MM.1S (cell line): ENCODE measurements at regions not wholly inside any gene's neighbourhood (a gene's known extent, or its start where the extent isn't known, plus 50 kb on each side); places are given as distances from the start of the nearest gene placed in this dataset.
"Not testable (repeated sequence)": the region's sequence is repeated elsewhere in the genome, so short reads cannot be mapped to it uniquely, and the experiment has no call there.

Experiments
- DNase-seq: peaks from one replicate; pipeline ENCODE4 v3.0.0-alpha.2; 2015
- H2AFZ ChIP-seq: fragments of 300-600 bp; sonication (generic); 2 replicates; pipeline ENCODE4 v1.6.0; 2016; ENCODE audit warnings: antibody characterized with exemption, low read length
- H3F3A ChIP-seq: fragments of 300-600 bp; sonication (generic); 2 replicates; pipeline ENCODE4 v1.6.1; 2016; ENCODE audit warnings: mild to moderate bottlenecking, antibody characterized with exemption, low read length, moderate library complexity, mixed read lengths; ENCODE audit not compliant: insufficient read depth
- H3K27ac ChIP-seq: fragments of 300-600 bp; sonication (generic); 2 replicates; pipeline ENCODE4 v1.5.1; 2016; ENCODE audit warnings: mild to moderate bottlenecking, low read length
- H3K27me3 ChIP-seq: fragments of 300-600 bp; sonication (generic); replicated peaks from 2 replicates; pipeline ENCODE4 v1.6.0; 2016; ENCODE audit warnings: low read length; ENCODE audit not compliant: insufficient read depth
- H3K36me3 ChIP-seq: fragments of 300-600 bp; sonication (generic); replicated peaks from 2 replicates; pipeline ENCODE4 v1.6.1; 2016; ENCODE audit warnings: mild to moderate bottlenecking, low read length, mixed read lengths; ENCODE audit not compliant: insufficient read depth
- H3K4me1 ChIP-seq: fragments of 300-600 bp; sonication (generic); 2 replicates; pipeline ENCODE4 v1.6.1; 2016; ENCODE audit warnings: low read length, mixed read lengths
- H3K4me2 ChIP-seq: fragments of 300-600 bp; sonication (generic); 2 replicates; pipeline ENCODE4 v1.6.0; 2016; ENCODE audit warnings: low read depth, low read length
- H3K4me3 ChIP-seq: fragments of 300-600 bp; sonication (generic); 2 replicates; pipeline ENCODE4 v1.5.1; 2016; ENCODE audit warnings: low read length, mixed read lengths
- H3K79me2 ChIP-seq: fragments of 300-600 bp; sonication (generic); 2 replicates; pipeline ENCODE4 v1.6.1; 2016; ENCODE audit warnings: mixed run types, low read length, mixed read lengths
- H3K9ac ChIP-seq: fragments of 300-600 bp; sonication (generic); 2 replicates; pipeline ENCODE4 v1.6.1; 2016; ENCODE audit warnings: low read length, mixed read lengths
- H3K9me2 ChIP-seq: fragments of 300-600 bp; sonication (generic); replicated peaks from 2 replicates; pipeline ENCODE4 v1.6.1; 2016; ENCODE audit warnings: mild to moderate bottlenecking, low read length, mixed read lengths; ENCODE audit not compliant: insufficient read depth
- H3K9me3 ChIP-seq: fragments of 300-600 bp; sonication (generic); replicated peaks from 2 replicates; pipeline ENCODE4 v1.6.1; 2016; ENCODE audit warnings: mild to moderate bottlenecking, low read length, mixed read lengths; ENCODE audit not compliant: insufficient read depth
- H4K20me1 ChIP-seq: fragments of 300-600 bp; sonication (generic); 2 replicates; pipeline ENCODE4 v1.6.1; 2016; ENCODE audit warnings: mild to moderate bottlenecking, low read length, moderate library complexity, mixed read lengths; ENCODE audit not compliant: insufficient read depth
- EZH2 ChIP-seq: fragments of 300-600 bp; sonication (generic); optimal IDR thresholded peaks from 2 replicates; pipeline ENCODE3; 2017; ENCODE audit warnings: low read depth, mild to moderate bottlenecking, antibody characterized with exemption, low read length, mixed read lengths
- EZH2phosphoT487 ChIP-seq: fragments of 300-600 bp; sonication (generic); IDR thresholded peaks from 2 replicates; pipeline ENCODE4 v1.6.1; 2018; ENCODE audit warnings: antibody characterized with exemption, low read length
- TF ChIP-seq, protein P1 (sequence below): fragments of 300-600 bp; sonication (generic); IDR thresholded peaks from 2 replicates; pipeline ENCODE4 v1.5.1; 2016; ENCODE audit warnings: antibody characterized with exemption, low read length, mixed read lengths

DNA sequence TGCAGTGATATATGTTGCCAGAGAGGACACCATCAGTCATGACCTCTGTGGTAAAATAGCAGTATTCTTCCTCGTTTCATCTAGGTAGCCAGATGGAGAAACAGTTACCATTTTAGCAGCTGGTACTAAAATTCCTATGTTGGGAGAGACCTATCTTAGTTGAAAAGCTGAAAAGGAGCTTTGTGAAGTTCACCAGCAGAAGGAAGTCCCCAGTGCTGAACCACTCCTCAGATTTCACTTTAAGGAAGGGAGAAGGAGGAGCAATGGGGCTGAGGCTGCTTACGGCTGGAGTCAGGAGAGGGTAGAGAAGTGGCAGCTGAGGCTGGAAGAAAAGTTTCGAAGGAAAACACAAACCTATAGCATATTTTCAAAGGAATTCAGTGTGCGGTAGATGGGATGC lies 103.7 kb downstream of the ATXN3L start:
- Histone ChIP-seq H3K36me3 (no peaks in the 10 kb centered on the region), H3K9ac (no peak overlapping the region), H2AFZ (no peak overlapping the region), H3F3A (no peaks in the 10 kb centered on the region), H3K27ac (no peak overlapping the region), H3K9me3 (no peaks in the 10 kb centered on the region), H3K79me2 (no peaks in the 10 kb centered on the region), H3K9me2 (no peaks in the 10 kb centered on the region), H3K4me3 (no peak overlapping the region), H4K20me1 (no peaks in the 10 kb centered on the region), H3K4me2 (no peak overlapping the region), H3K4me1 (no peaks in the 10 kb centered on the region), H3K27me3 (no peaks in the 10 kb centered on the region)
- TF ChIP-seq, protein P1, sequence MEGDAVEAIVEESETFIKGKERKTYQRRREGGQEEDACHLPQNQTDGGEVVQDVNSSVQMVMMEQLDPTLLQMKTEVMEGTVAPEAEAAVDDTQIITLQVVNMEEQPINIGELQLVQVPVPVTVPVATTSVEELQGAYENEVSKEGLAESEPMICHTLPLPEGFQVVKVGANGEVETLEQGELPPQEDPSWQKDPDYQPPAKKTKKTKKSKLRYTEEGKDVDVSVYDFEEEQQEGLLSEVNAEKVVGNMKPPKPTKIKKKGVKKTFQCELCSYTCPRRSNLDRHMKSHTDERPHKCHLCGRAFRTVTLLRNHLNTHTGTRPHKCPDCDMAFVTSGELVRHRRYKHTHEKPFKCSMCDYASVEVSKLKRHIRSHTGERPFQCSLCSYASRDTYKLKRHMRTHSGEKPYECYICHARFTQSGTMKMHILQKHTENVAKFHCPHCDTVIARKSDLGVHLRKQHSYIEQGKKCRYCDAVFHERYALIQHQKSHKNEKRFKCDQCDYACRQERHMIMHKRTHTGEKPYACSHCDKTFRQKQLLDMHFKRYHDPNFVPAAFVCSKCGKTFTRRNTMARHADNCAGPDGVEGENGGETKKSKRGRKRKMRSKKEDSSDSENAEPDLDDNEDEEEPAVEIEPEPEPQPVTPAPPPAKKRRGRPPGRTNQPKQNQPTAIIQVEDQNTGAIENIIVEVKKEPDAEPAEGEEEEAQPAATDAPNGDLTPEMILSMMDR, result no peak
- no peak for TF ChIP-seq EZH2phosphoT487
- no peak for TF ChIP-seq EZH2
- DNase-seq, result no peak

DNA sequence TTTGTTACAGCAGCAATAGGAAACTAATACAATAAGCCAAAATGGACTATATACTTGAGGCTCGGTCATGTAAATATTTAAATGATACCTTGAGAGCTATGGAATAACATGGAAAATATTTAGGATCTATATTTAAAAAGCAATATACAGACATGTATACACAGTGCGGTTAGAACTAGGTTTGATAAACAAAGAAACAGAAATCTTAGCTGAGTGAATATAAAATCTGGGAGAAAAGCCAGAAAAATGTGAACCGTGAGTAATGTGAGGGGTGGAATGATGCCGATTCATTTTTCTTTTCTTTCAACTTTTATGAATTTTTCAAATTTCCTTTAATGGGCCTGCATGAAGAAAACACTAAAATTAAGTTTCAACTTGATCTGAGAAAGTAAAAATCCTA lies 104.1 kb downstream of the ATXN3L start:
- Histone ChIP-seq H3K79me2 (no peaks in the 10 kb centered on the region), H3K9me3 (no peaks in the 10 kb centered on the region), H3K9ac (no peak overlapping the region), H3K4me3 (no peak overlapping the region), H2AFZ (no peak overlapping the region), H3K27ac (no peak overlapping the region), H3K4me1 (no peaks in the 10 kb centered on the region), H3K27me3 (no peaks in the 10 kb centered on the region), H3K9me2 (no peaks in the 10 kb centered on the region), H4K20me1 (no peaks in the 10 kb centered on the region), H3F3A (no peaks in the 10 kb centered on the region), H3K4me2 (no peak overlapping the region), H3K36me3 (no peaks in the 10 kb centered on the region)
- DNase-seq, result no peak
- TF ChIP-seq, protein P1, result no peak
- no peak for TF ChIP-seq EZH2
- TF ChIP-seq EZH2phosphoT487, result no peak

DNA sequence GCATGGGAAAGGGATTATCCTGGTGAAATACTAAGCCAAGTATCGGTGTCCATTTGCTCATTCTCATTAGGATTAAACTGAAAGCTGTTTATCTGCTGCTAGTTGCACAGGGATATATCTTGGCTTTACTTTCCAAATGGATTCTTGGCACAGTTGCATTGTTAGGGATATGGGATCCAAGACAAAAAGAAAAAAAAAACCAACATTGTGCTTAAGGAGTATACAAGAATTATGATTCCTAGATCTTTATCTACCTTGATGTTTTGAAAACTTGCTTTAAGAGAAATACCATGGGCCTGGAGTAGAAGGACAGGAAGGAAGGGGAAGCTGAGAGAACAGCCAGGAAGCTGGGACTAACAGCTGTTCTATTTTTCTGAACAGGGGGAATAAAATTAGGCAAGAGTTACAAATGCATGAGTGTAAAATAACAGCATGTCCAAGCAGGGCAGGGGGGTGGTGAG lies 107.6 kb downstream of the ATXN3L start:
- no peak overlapping the region for H2AFZ ChIP-seq
- no peaks in the 10 kb centered on the region for H3K36me3 ChIP-seq
- TF ChIP-seq EZH2phosphoT487 (no peak), EZH2 (no peak)
- TF ChIP-seq, protein P1, result no peak
- H3F3A ChIP-seq, result no peaks in the 10 kb centered on the region
- H3K27ac ChIP-seq, result no peak overlapping the region
- no peaks in the 10 kb centered on the region for H3K9me2 ChIP-seq
- no peaks in the 10 kb centered on the region for H4K20me1 ChIP-seq
- no peaks in the 10 kb centered on the region for H3K4me1 ChIP-seq
- no peak overlapping the region for H3K9ac ChIP-seq
- no peaks in the 10 kb centered on the region for H3K79me2 ChIP-seq
- H3K4me3 ChIP-seq, result no peak overlapping the region
- no peak for DNase-seq
- H3K4me2 ChIP-seq, result no peak overlapping the region
- no peaks in the 10 kb centered on the region for H3K27me3 ChIP-seq
- H3K9me3 ChIP-seq, result no peaks in the 10 kb centered on the region

DNA sequence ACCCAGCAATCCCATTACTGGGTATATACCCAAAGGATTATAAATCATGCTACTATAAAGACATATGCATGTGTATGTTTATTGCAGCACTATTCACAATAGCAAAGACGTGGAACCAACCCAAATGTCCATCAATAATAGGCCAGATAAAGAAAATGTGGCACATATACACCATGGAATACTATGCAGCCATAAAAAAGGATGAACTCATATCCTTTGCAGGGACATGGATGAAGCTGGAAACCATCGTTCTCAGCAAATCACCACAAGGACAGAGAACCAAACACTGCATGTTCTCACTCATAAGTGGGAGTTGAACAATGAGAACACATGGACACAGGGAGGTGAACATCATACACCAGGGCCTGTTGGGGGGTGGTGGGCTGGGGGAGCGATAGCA lies 109.7 kb downstream of the ATXN3L start:
- not testable (repeated sequence) for H4K20me1 ChIP-seq, H3K9ac ChIP-seq, DNase-seq, H3K27me3 ChIP-seq, H3K27ac ChIP-seq, H3K4me3 ChIP-seq, H3F3A ChIP-seq, H3K9me3 ChIP-seq, H3K9me2 ChIP-seq, H3K4me2 ChIP-seq, H3K36me3 ChIP-seq, H3K79me2 ChIP-seq, H3K4me1 ChIP-seq, H2AFZ ChIP-seq

DNA sequence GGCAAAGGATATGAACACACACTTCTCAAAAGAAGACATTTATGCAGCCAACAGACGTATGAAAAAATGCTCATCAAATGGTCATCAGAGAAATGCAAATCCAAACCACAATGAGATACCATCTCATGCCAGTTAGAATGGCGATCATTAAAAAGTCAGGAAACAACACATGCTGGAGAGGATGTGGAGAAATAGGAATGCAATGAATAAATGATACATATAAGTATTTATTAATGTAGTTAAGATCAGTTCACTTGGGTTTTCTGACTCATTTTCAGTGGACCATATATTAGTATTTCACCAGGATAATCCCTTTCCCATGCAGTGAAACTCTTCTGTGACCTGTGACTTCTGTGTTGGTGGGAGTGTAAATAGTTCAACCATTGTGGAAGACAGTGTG lies 110.1 kb downstream of the ATXN3L start:
- not testable (repeated sequence) for H2AFZ ChIP-seq, H3K27me3 ChIP-seq, H3K36me3 ChIP-seq, H3F3A ChIP-seq, H3K4me2 ChIP-seq, H3K4me1 ChIP-seq, H3K27ac ChIP-seq, H4K20me1 ChIP-seq, H3K9ac ChIP-seq, DNase-seq, H3K4me3 ChIP-seq, H3K79me2 ChIP-seq, H3K9me3 ChIP-seq, H3K9me2 ChIP-seq
